NB4 (cell line): ENCODE measurements at regions not wholly inside any gene's neighbourhood (a gene's known extent, or its start where the extent isn't known, plus 50 kb on each side); places are given as distances from the start of the nearest gene placed in this dataset.

Experiments used
- DNase-seq: peaks from one replicate; pipeline ENCODE4 v3.0.0; 2010; ENCODE audit warnings: low read depth
- H3K4me3 ChIP-seq: one replicate; pipeline ENCODE4 v1.5.1; 2011; ENCODE audit warnings: mild to moderate bottlenecking, low read depth, low read length, moderate library complexity
- CTCF ChIP-seq: IDR thresholded peaks from one replicate; pipeline ENCODE4 v1.5.1; 2012; ENCODE audit warnings: low read depth, low read length
- MYC ChIP-seq: IDR thresholded peaks from 2 replicates; pipeline ENCODE4 v1.6.1; 2011; ENCODE audit warnings: low read depth, low read length
- POLR2A ChIP-seq: IDR thresholded peaks from 2 replicates; pipeline ENCODE4 v1.6.1; 2011; ENCODE audit warnings: mild to moderate bottlenecking; ENCODE audit not compliant: insufficient read length; ENCODE audit errors: extremely low read depth
- TF ChIP-seq, protein P1 (sequence below): IDR thresholded peaks from 2 replicates; pipeline ENCODE4 v1.6.1; 2011; ENCODE audit warnings: low read depth, low read length

DNA sequence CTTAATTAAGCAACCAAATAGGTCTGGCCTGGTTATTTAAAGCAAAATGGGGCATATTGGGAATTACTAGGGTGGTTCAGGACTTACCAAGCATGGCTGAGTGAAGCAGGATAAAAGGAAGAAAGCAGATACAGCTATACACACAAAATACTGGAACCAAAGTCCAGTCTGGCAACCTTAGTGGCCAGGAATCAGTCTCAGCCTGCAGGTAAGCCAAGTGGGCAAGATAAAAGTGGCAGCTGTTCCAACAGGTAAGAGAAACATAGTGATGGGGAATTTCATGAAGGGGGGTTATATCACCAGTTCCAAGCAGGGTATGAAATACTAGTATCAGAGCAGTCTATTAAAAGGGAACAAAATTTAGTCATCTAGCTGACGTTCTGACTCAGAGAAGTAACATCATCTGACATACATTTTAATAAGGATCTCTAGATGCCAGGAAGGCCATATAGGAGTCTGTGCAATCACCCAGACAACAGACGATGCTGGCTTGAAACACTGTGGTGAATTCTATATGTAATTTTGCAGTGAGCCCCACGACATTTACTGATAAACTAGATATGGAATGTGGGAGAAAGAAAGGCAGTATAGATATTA is 292.1 kb upstream of the HSF2 start:
- TF ChIP-seq CTCF (no peak), POLR2A (no peak), MYC (no peak)
- TF ChIP-seq, protein P1, sequence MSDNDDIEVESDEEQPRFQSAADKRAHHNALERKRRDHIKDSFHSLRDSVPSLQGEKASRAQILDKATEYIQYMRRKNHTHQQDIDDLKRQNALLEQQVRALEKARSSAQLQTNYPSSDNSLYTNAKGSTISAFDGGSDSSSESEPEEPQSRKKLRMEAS, result no peak
- no peak overlapping the region for H3K4me3 ChIP-seq
- no peak for DNase-seq

DNA sequence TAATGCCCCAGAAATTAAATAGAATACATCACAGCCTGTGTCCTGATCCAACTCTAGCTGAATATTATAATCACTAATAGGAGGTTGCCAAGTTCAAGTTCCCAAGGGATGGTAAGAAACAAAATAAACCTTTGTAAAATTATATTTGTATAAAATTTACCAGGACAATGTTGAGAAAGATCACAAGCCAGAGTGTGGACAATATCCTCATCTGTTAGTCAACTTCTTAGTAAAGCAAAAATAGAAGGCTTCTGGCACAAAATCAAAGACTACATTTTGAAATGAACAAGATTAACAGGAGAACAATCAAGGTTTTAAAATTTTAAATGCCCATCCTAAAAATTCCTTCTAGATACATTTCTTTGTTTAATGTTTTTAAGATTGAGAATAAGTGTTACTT is 290.4 kb upstream of the HSF2 start:
- no peak overlapping the region for H3K4me3 ChIP-seq
- TF ChIP-seq MYC, result no peak
- TF ChIP-seq, protein P1, result no peak
- no peak for TF ChIP-seq POLR2A
- TF ChIP-seq CTCF, result no peak
- DNase-seq, result no peak

GRCh38 chr6:122114717-122115116 is 284.7 kb upstream of the HSF2 start:
- H3K4me3 ChIP-seq, result no peak overlapping the region
- no peak for DNase-seq
- TF ChIP-seq MYC (no peak), POLR2A (no peak), CTCF (no peak)
- TF ChIP-seq, protein P1, result no peak

DNA sequence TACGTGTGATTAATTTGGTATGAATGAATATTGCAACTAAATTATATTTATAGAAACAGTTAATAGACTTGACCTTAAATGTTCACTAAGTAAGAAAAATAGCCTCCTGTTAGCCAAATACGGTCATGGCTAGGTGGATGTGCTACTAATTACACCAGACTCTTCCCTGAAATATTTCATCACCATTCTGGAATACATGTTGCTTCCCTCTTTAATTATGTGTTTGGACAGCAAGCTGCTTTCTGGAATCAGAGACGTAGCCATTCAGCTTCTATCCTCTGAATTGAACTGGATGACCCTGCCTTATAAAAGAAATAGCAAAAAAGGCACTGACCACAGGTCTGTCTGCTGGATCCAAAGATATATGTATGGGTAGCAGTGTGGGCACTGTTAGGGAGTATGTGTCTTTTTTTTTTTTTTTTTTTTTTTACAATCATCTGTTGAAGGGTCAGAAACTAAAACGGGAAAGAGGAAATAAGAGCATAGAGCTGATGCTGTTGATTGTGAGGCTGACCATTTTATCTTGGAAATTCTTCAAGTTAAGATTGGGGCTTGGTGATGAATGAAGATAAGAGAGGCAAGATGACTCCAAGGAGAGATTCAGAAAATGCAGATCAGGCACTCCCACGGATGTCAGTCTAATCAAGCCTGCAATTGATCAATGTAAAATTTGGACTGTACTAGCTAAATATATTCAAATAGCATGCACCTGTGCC is 283.2 kb upstream of the HSF2 start:
- no peak for TF ChIP-seq MYC
- no peak for TF ChIP-seq POLR2A
- TF ChIP-seq, protein P1, result no peak
- no peak for TF ChIP-seq CTCF
- no peak for DNase-seq
- H3K4me3 ChIP-seq, result no peak overlapping the region

DNA sequence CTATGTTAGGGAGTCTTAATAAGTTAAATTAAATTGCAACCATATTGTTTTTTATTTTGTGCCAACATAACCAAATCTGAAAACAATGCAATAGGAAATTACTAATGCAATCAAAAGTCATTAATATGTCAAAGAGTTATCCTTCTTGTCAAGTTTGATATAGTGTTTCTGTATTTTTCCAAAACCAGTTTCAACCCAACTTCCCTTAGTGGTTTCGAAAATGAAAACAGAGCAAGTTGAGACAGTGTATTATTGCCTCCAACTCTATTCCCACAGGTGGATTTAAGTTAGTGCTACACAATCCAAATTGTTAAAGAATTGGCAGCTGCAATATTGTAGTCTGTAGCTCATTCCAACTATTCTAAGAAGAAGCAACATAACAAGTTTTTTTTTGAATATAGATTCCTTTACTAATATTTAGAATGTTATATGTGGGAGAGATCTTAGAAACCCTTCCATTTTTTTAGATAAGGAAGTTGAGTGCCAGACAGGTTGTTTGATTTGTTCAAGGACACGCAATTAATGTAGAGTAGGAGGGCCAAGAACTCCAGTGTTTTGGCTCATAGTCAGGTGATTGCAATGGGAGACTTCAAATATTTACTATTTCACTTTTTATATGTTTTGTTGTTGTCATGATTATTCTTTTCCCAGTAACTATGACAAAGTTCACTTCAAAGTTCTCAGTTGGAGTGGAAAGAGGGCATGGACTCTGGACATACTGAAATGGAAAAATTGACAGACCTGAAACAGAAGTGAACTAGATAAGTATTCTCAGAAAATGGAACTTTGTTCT is 282.4 kb upstream of the HSF2 start:
- no peak overlapping the region for H3K4me3 ChIP-seq
- TF ChIP-seq CTCF (no peak), POLR2A (no peak), MYC (no peak)
- TF ChIP-seq, protein P1, result no peak
- DNase-seq, result no peak
